GM12878 (cell line): ENCODE measurements at regions not wholly inside any gene's neighbourhood (a gene's known extent, or its start where the extent isn't known, plus 50 kb on each side); places are given as distances from the start of the nearest gene placed in this dataset.

Experiments
- ATAC-seq: fragments of 200-7000 bp; cut with Tn5 transposase; 3 replicates; pipeline ENCODE4 v1.9.1; 2020; ENCODE audit warnings: mild to moderate bottlenecking, moderate library complexity
- BruUV-seq: library from RNA; stranded (reverse); fragments of 400-500 nt; replicated peaks from 2 replicates; lab custom pipeline; 2021; lab: Mats Ljungman, UMichigan
- CTCF ChIA-PET: fragments of 300-600 bp; sonication (Branson Sonifier 250); formaldehyde crosslinking; extraction: SDS; loops from one replicate; lab custom pipeline; 2021; ENCODE audit warnings: inconsistent platforms; lab: Yijun Ruan, JAX
- POLR2A ChIA-PET: fragments of 350-600 bp; formaldehyde crosslinking; extraction: SDS; loops from one replicate; lab custom pipeline; 2021; ENCODE audit warnings: inconsistent platforms; lab: Charles Lee
- RAD21 ChIA-PET: fragments of 300-600 bp; sonication (Branson Sonifier 250); formaldehyde crosslinking; loops from one replicate; lab custom pipeline; 2023; ENCODE audit warnings: antibody characterized with exemption; ENCODE audit not compliant: unreplicated experiment; lab: Charles Lee
- SMC1A ChIA-PET: fragments of 300-600 bp; sonication (Branson Sonifier 250); formaldehyde crosslinking; loops from one replicate; lab custom pipeline; 2023; ENCODE audit not compliant: unreplicated experiment, uncharacterized antibody; lab: Charles Lee
- DNase-seq: peaks from one replicate; pipeline ENCODE4 v3.0.0-alpha.2; 2011; ENCODE audit warnings: low read depth, low spot score
- FAIRE-seq: peaks from 3 replicates; lab custom pipeline; 2011; peaks lifted over from hg19 to GRCh38; lab: Jason Lieb, UNC
- H2AFZ ChIP-seq: 2 replicates; pipeline ENCODE4 v1.6.0; 2011; ENCODE audit warnings: low read depth, low read length, control low read depth; ENCODE audit not compliant: control insufficient read depth
- H3K27ac ChIP-seq: 2 replicates; pipeline ENCODE4 v1.5.1; 2011; ENCODE audit warnings: control low read depth; ENCODE audit not compliant: control insufficient read depth, insufficient read depth
- H3K27me3 ChIP-seq, 2 experiments: replicated peaks in 1 of 2; 2 replicates each; pipeline versions ENCODE4 v1.6.0 to v1.6.1; 2011; ENCODE audit warnings: low read length in 1 of 2; ENCODE audit not compliant: control insufficient read depth in 2 of 2, insufficient read depth in 2 of 2
- H3K36me3 ChIP-seq, 2 experiments: 2 replicates each; pipeline ENCODE4 v1.5.1; 2011; ENCODE audit warnings: low read length in 1 of 2; ENCODE audit not compliant: control insufficient read depth in 2 of 2, insufficient read depth in 2 of 2
- H3K4me1 ChIP-seq: 2 replicates; pipeline ENCODE4 v1.6.1; 2011; ENCODE audit warnings: mild to moderate bottlenecking, low read length, moderate library complexity, mixed read lengths; ENCODE audit not compliant: control insufficient read depth, insufficient read depth
- H3K4me2 ChIP-seq: 2 replicates; pipeline ENCODE4 v1.6.0; 2011; ENCODE audit warnings: control low read depth; ENCODE audit not compliant: control insufficient read depth, insufficient read depth
- H3K4me3 ChIP-seq: fragments of 200-600 bp; sonication (generic); 2 replicates; pipeline ENCODE4 v1.5.1; 2016
- H3K79me2 ChIP-seq: 2 replicates; pipeline ENCODE4 v1.6.0; 2011; ENCODE audit warnings: low read length; ENCODE audit not compliant: control insufficient read depth, insufficient read depth
- H3K9ac ChIP-seq: 2 replicates; pipeline ENCODE4 v1.8.0; 2011; ENCODE audit warnings: low read length, control low read depth, mixed read lengths; ENCODE audit not compliant: control insufficient read depth, insufficient read depth
- H3K9me3 ChIP-seq: replicated peaks from 3 replicates; pipeline ENCODE4 v1.5.1; 2011; ENCODE audit warnings: mild to moderate bottlenecking, low read length; ENCODE audit not compliant: control insufficient read depth, insufficient read depth
- H4K20me1 ChIP-seq: 2 replicates; pipeline ENCODE4 v1.6.0; 2011; ENCODE audit not compliant: control insufficient read depth, insufficient read depth
- IKZF1 ChIP-seq: fragments of 450-650 bp; conservative IDR thresholded peaks from 2 replicates; pipeline ENCODE4 v1.6.1; 2017; ENCODE audit warnings: antibody characterized with exemption, mild to moderate bottlenecking
- NFYA ChIP-seq: IDR thresholded peaks from 2 replicates; pipeline ENCODE4 v1.6.1; 2011; ENCODE audit warnings: low read depth, mild to moderate bottlenecking, low read length, improper control_type of control experiment, borderline replicate concordance
- NR2F1 ChIP-seq: fragments of 450-650 bp; conservative IDR thresholded peaks from 2 replicates; pipeline ENCODE4 v1.6.1; 2017; ENCODE audit warnings: mild to moderate bottlenecking
- POU2F2 ChIP-seq: IDR thresholded peaks from 3 replicates; pipeline ENCODE4 v1.6.1; 2011; ENCODE audit warnings: low read depth, mild to moderate bottlenecking, low read length, borderline replicate concordance
- RELA ChIP-seq: fragments of 450-650 bp; IDR thresholded peaks from 2 replicates; pipeline ENCODE4 v1.8.0; 2014; ENCODE audit warnings: borderline replicate concordance; ENCODE audit not compliant: partially characterized antibody
- RFX5 ChIP-seq: IDR thresholded peaks from 2 replicates; pipeline ENCODE4 v1.6.1; 2011; ENCODE audit warnings: low read depth, low read length, improper control_type of control experiment
- SPI1 ChIP-seq: IDR thresholded peaks from 2 replicates; pipeline ENCODE4 v1.6.1; 2011; ENCODE audit warnings: low read depth, mild to moderate bottlenecking, low read length, moderate library complexity, borderline replicate concordance; ENCODE audit not compliant: insufficient read depth
- ZNF24 ChIP-seq: fragments of 450-650 bp; IDR thresholded peaks from 2 replicates; pipeline ENCODE4 v1.6.1; 2017; ENCODE audit warnings: antibody characterized with exemption, mild to moderate bottlenecking
- ZNF622 ChIP-seq: fragments of 450-650 bp; IDR thresholded peaks from 2 replicates; pipeline ENCODE4 v1.6.1; 2017; ENCODE audit warnings: mild to moderate bottlenecking, inconsistent platforms
- WGBS: methylation state at CpG from one replicate; pipeline ENCODE4 v1.1.6; 2016; ENCODE audit warnings: low lambda C conversion rate; ENCODE audit not compliant: insufficient replicate concordance, insufficient coverage; ENCODE audit errors: missing lambda C conversion rate; 5-methylcytosine and 5-hydroxymethylcytosine counted together
- in situ Hi-C: fragments of 300-500 bp; cut with MboI; formaldehyde crosslinking; loops from 9 replicates; pipeline ENCODE4 v1.14.3; 2018; ENCODE audit warnings: mixed read lengths
- intact Hi-C: fragments of 100-400 bp; cut with micrococcal nuclease; formaldehyde crosslinking; loops from one replicate; pipeline ENCODE4 v1.14.2; 2022; ENCODE audit not compliant: unreplicated experiment
- TF ChIP-seq, protein P1 (sequence below): IDR thresholded peaks from 2 replicates; pipeline ENCODE4 v1.6.1; 2012; ENCODE audit warnings: low read depth, low read length, improper control_type of control experiment

DNA sequence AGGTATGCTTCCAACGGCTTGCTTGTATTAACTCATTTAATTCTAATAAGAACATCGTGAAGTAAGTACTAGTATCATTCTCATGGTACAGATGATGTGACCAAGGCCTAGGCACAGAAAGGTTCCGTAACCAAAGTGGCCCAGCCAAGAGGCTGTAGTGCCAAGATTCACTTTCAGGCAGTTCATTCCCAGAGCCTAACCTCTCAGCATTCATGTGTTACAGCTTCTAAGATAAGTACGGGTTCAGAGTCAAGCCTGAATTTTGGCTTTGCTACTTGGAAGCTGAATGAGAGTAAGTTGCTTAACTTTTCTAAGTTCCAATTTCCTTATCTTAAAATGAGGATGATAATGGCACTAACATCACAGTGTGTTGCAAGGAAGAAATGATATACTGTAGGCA is 379.9 kb downstream of the AEBP2 start (continued):
- TF ChIP-seq, protein P1, sequence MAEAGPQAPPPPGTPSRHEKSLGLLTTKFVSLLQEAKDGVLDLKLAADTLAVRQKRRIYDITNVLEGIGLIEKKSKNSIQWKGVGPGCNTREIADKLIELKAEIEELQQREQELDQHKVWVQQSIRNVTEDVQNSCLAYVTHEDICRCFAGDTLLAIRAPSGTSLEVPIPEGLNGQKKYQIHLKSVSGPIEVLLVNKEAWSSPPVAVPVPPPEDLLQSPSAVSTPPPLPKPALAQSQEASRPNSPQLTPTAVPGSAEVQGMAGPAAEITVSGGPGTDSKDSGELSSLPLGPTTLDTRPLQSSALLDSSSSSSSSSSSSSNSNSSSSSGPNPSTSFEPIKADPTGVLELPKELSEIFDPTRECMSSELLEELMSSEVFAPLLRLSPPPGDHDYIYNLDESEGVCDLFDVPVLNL = no peak
- no peak for TF ChIP-seq ZNF622
- no peak for TF ChIP-seq SPI1

DNA sequence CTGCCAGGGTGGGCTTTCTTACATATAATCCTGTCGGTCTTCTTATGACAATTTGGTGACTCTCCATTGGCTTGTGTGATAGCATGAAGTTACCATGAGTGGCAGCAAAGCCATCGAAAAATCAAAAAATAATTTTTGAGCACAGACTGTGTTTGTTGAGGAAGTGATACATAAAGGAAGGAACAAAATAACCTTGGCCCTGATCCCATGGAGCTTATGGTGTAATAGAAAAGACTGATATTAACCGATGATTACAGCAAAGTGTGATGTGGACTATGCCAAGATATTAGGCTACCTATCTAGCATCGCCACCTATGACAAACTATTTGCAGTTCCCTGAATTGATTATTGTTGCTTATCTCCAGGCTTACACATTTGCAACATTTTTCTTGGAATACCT is 383.2 kb downstream of the AEBP2 start:
- CTCF ChIA-PET = no interaction called here
- RAD21 ChIA-PET = no interaction called here
- POLR2A ChIA-PET = no interaction called here
- Histone ChIP-seq H3K27ac (no peak overlapping the region), H3K9ac (no peak overlapping the region), H3K27me3 (no peaks in the 10 kb centered on the region), H2AFZ (no peak overlapping the region), H3K36me3 (no peaks in the 10 kb centered on the region), H3K9me3 (no peaks in the 10 kb centered on the region; the same call in 2 of the 3 replicates), H3K4me2 (no peak overlapping the region), H4K20me1 (no peaks in the 10 kb centered on the region)
- BruUV-seq = no TSS peak
- DNase-seq = no peak
- in situ Hi-C loops = no loop called here
- SMC1A ChIA-PET = no interaction called here
- 44% methylated on average over 4 of the region's 4 CpGs for WGBS
- no peak for ATAC-seq
- no peak for FAIRE-seq
- TF ChIP-seq RFX5 = no peak
- no peak for TF ChIP-seq NFYA
- no peak for TF ChIP-seq NR2F1
- no peak for TF ChIP-seq RELA
- no peak for TF ChIP-seq ZNF24
- TF ChIP-seq POU2F2 = no peak
- TF ChIP-seq IKZF1 = no peak
- TF ChIP-seq, all 136 proteins: peak for 0
- Histone ChIP-seq H3K79me2 (no peaks in the 10 kb centered on the region), H3K4me1 (no peaks in the 10 kb centered on the region), H3K4me3 (no peak overlapping the region)
- intact Hi-C loops = no loop called here
